SIG-M5 treated with dmso at 0.1 percent for 504 hours (cell line): ENCODE measurements at regions not wholly inside any gene's neighbourhood (a gene's known extent, or its start where the extent isn't known, plus 50 kb on each side); places are given as distances from the start of the nearest gene placed in this dataset.
"Not testable (repeated sequence)": the region's sequence is repeated elsewhere in the genome, so short reads cannot be mapped to it uniquely, and the experiment has no call there.

ENCODE experiments used
- DNase-seq: peaks from one replicate; lab custom pipeline; 2025; ENCODE audit not compliant: unreplicated experiment; lab: John Stamatoyannopoulos, UW

- DNase-seq = not testable (repeated sequence)
Measured at GRCh38 chr11:71714510-71714909, 118.5 kb upstream of the DEFB108B start.

DNA sequence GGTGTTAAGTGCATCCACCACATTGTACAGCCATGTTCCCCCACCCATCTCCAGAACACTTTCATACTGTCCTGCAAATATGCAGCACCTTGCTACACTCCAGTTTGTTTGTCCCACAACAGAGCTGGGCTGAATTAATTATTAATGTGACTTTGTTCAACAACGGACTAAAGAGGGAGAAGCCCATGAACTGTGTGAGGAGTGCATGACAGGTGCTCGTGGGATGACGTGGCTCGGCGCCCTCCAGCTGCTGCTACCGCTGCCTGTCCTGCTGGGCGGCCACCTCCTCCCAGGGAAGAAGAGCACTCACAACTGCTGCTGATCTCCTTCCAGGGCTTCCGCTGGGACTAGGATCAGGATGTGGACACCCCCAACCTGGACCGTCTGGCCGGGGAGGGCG, 111.2 kb upstream of the DEFB108B start:
- DNase-seq = not testable (repeated sequence)

DNA sequence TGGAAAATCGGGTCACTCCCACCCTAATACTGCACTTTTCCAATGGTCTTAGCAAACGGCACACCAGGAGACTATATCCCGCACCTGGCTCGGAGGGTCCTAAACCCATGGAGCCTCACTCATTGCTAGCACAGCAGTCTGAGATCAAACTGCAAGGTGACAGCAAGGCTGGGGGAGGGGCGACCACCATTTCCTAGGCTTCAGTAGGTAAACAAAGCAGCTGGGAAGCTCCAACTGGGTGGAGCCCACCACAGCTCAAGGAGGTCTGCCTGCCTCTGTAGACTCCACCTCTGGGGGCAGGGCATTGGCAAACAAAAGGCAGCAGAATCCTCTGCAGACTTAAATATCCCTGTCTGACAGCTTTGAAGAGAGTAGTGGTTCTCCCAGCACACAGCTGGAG, 109.0 kb upstream of the DEFB108B start:
- DNase-seq = not testable (repeated sequence)

- DNase-seq = not testable (repeated sequence)
Measured at GRCh38 chr11:71730748-71731147, 102.3 kb upstream of the DEFB108B start.

DNA sequence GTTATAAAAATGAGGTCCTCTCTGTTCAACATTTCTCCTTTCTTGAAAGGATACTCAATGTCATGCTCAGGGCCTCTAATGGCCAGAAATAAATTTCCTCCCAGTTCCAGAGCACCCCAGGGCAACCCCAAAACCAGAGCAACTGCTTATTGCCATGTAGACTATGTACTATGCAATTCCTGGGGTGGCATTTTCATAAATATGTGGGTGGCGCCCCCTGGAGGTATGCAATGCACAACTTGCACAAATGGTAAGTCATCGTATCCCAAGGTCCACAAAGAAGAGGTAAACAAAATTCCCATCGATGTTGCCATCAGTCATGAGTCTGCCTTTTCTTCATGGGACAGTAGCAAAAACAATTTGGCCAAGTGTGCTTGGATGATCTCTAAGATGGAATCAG, 98.6 kb upstream of the DEFB108B start:
- DNase-seq = not testable (repeated sequence)

GRCh38 chr11:71738317-71738716, 94.7 kb upstream of the DEFB108B start:
- DNase-seq = not testable (repeated sequence)

DNA sequence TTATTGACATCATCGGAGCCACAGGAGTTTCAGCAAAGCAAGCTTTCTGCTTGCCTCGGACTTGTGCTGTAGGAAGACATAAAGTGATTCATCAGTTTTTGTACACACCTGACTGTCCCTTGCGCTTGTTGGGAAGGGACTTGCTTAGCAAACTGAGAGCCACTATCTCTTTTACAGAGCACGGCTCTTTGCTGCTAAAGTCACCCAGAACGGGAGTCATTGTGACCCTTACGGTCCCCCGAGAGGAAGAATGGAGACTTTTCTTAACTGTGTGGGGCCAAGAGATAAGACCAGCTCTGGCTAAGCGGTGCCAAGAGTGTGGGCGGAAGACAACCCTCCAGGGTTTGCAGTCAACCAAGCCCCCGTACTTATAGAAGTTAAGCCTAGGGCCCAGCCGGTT, 89.6 kb upstream of the DEFB108B start:
- DNase-seq = not testable (repeated sequence)

DNA sequence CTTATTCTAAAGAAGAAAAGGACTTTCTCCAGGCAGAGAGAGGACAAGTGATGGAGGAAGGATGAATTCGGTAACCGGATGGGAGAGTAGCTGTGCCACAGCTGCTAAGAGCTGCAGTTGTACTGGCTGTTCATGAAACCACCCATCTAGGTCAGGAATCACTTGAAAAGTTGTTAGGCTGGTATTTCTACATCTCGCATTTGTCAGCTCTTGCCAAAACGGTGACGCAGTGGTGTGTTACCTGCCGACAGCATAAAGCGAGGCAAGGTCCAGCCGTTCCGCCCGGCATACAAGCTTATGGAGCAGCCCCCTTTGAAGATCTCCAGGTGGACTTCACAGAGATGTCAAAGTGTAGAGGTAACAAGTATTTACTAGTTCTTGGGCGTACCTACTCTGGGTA, 87.3 kb upstream of the DEFB108B start:
- not testable (repeated sequence) for DNase-seq

- DNase-seq = not testable (repeated sequence)
Measured at GRCh38 chr11:71746263-71746662, 86.7 kb upstream of the DEFB108B start.

DNA sequence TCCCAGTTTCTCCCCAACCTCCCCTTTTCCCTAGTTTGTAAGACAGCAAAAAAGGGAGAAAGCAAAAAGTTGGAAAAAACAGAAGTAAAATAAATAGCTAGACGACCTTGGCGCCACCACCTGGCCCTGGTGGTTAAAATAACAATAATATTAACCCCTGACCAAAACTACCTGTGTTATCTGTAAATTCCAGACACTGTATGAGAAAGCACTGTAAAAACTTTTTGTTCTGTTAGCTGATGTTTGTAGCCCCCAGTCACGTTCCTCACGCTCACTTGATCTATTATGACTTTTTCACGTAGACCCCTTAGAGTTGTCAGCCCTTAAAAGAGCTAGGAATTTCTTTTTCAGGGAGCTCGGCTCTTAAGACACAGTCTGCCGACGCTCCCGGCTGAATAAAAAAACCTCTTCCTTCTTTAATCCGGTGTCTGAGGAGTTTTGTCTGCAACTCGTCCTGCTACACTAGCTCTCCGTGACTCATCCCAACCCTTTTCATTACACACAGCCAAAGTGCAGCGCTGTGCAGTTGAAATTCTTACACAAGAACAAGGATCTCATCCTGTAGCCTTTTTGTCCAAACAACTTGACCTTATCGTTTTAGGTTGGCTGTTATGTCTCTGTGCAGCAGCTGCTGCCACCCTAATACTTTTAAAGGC, 83.9 kb upstream of the DEFB108B start:
- not testable (repeated sequence) for DNase-seq

DNA sequence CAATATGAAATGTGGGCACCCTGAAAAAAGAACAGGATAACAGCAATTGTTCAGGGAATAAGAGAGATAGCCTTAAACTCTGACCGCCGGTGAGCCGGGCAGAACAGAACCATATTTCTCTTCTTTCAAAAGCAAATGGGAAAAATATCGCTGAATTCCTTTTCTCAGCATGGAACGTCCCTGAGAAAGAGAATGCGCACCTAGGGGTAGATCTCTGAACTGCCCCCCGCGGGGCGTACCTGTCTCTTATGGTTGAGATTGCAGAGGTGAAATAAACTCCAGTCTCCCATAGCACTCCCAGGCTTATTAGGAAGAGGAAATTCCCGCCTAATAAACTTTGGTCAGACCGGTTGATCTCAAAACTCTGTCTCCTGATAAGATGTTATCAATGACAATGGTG, 82.1 kb upstream of the DEFB108B start:
- DNase-seq = not testable (repeated sequence)

DNA sequence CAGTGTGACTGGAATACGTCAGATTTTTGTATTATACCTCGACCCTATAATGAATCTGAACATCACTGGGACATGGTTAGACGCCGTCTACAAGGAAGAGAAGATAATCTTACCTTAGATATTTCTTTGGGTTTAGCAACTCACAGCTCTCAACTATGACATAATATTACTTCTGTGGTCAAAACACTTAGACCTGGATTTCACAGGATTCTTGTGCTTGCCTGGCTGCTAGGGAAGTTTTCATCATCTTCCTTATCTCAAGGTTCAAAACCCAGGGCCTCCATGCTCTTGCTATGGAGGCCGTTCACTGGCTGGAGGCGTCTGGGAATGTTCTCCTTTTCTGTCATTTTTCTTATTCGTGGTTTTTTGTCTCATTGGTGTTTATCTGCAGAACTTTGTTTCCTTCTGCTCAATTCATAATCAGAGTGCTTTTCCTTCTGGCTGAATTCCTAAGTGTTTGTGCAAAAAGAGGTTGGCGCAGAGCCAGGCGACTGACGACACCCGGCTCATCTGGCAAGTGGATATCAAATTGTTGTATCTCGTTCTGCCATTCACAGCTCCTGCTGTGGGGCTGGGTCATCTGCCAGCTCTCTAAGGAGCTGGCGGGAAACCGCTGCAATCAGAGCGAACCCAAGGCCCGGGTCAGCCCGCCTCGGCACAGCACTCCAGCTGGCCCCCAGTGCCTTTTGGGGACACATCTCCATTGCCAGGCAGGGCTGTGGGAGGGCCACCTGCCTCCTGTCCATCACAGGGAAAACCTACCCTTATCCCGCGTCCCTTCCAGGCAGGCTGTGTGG, 68.1 kb upstream of the DEFB108B start:
- not testable (repeated sequence) for DNase-seq

GRCh38 chr11:71767016-71767415, 66.0 kb upstream of the DEFB108B start:
- DNase-seq = not testable (repeated sequence)

- not testable (repeated sequence) for DNase-seq
Measured at GRCh38 chr11:71772193-71772592, 60.8 kb upstream of the DEFB108B start.

- DNase-seq = no peak
Measured at GRCh38 chr11:71774603-71775222, 58.3 kb upstream of the DEFB108B start.

DNA sequence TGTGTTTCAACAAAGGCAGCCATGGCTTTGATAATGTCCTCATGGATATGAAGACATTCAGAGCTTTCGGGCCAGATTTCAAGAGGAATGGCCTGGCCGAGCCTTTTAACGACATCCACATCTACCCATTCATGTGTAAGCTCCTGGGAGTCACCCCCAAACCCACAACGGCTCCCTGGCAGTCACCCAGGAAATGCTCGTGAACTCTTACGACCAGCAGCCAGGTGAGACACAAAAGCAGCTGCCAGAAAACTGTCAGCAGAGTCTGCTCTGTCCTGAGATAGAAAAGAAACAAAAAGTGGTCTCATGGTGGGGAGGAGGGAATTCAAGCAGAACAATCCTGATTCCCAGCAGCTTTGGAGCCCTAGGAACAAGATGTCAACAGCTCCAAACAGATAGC, 52.9 kb upstream of the DEFB108B start:
- not testable (repeated sequence) for DNase-seq

DNA sequence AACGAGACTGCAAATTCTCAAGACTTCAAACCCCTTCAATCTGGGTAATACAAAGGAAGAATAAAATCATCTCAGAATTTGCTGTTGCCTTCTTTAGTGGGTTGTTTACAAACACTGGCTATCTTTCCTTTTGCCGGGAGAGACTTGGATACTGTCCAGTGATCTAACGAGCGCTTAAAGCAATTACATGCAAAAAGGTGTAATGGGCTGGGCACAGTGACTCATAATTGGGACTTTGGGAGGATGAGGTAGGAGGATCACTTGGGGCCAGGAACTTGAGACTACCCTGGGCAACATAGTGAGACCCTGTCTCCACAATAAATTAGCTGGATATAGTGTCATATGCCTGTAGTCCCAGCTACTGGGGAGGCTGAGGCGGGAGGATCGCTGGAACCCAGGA, 52.2 kb upstream of the DEFB108B start:
- DNase-seq = not testable (repeated sequence)

DNA sequence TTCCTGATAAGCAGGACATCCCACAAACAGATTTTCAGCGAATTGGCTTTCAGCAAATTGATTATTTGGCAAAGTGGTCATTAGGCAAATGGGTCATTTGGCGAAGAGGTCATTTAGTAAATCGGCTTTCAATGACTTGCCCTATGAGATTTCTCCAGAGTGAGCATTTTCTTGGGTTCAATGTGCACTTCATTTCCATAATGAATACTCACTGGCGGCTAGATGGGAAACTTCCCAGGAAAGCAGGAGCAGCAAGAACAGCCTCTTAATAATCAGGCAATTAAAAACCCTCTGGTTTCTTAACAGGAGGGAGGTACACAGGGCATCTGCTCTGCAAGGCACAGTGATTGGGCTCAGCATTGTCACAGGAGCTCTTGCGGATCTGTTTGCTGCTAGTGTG, 51.5 kb upstream of the DEFB108B start:
- DNase-seq = not testable (repeated sequence)

DNA sequence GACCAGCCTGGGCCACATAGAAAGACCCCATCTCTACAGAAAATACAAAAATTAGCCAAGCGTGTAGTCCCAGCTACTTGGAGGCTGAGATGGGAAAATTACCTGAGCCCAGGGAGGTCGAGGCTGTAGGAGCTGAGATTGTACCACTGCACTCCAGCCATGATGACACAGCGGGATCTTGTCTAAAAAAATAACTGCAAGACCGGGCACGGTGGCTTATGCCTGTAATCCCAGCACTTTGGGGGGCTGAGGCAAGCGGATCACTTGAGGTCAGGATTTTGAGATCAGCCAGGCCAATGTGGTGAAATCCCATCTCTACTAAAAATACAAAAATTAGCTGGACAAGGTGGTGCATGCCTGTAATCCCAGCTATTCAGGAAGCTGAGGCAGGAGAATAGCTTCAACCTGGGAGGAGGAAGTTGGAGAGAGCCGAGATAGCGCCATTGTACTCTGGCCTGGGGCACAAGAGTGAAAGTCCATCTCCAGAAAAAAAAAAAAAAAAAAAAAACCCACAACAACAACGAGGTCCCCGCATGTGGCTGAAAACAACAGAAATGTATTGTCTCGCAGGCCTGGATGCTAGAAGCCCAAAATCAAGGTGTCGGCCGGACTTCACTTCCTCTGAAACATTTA, 50.7 kb upstream of the DEFB108B start:
- DNase-seq = not testable (repeated sequence)

DNA sequence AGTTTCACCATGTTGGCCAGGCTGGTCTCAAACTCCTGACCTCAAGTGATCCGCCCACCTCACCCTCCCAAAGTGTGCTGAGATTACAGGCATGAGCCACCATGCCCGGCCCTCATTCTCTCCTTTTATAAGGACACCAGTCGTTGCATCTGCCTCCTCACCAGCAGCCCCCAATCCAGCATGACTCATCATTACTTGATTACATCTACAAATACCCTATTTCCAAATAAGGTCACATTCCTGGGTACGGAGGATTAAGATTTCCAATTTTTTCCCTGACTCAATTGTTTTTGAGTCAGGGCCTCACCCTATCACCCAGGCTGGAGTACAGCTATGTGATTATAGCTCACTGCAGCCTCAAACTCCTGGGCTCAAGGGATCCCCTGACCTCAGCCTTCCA, 49.8 kb upstream of the DEFB108B start:
- DNase-seq = not testable (repeated sequence)
